ENCODE measurements at regions not wholly inside any gene's neighbourhood (a gene's known extent, or its start where the extent isn't known, plus 50 kb on each side); places are given as distances from the start of the nearest gene placed in this dataset.

GRCh38 chr15:29377161-29377560 is 107.5 kb upstream of the NSMCE3 start:
- POLR2A ChIA-PET: no interaction called here
- no peak overlapping the region for H3K4me3 ChIP-seq
- TF ChIP-seq NPAS2 (CRISPR knock-in tag; IDR thresholded peaks at IDR 0.05; ENCODE audit: borderline replicate concordance) (no peak), ZC3H11A (IDR thresholded peaks at IDR 0.05) (no peak), EP300 (IDR thresholded peaks at IDR 0.05) (no peak), SMC3 (IDR thresholded peaks at IDR 0.05) (no peak)
- ATAC-seq: no peak
- no peaks in the 10 kb centered on the region for H3K9me3 ChIP-seq
- H3K4me2 ChIP-seq: no peak overlapping the region
- CTCF ChIA-PET: interaction anchor here (1.7 kb wide), 1 partner anchor 10 kb away, joined by 7 read pairs; no protein-coding TSS in a partner anchor
- 46% methylated on average over 6 of the region's 6 CpGs for WGBS (ENCODE audit: missing lambda C conversion rate)
- H3K4me1 ChIP-seq: no peaks in the 10 kb centered on the region
- no peak overlapping the region for H3K27ac ChIP-seq
- no peak for FAIRE-seq
- DNase-seq (ENCODE audit: low read depth in 1 of 2, low spot score in 1 of 2): no peak

GRCh38 chr15:29376590-29376989 is 107.0 kb upstream of the NSMCE3 start:
- ChIA-PET POLR2A (no interaction called here), CTCF (interaction anchor here (1.7 kb wide), 1 partner anchor 10 kb away, joined by 7 read pairs; no protein-coding TSS in a partner anchor)
- no peak overlapping the region for H3K4me2 ChIP-seq
- FAIRE-seq (no peak), DNase-seq (ENCODE audit: low read depth in 1 of 2, low spot score in 1 of 2) (no peak), ATAC-seq (0 out of 6 replicates have a peak, but pooled peaks of 1 of the 2 experiments have one; percentile 17)
- TF ChIP-seq PBX3 (IDR thresholded peaks at IDR 0.05) (no peak), FOXS1 (CRISPR knock-in tag; IDR thresholded peaks at IDR 0.05) (no peak), CTCF (IDR thresholded peaks at IDR 0.05) (no peak), EP300 (IDR thresholded peaks at IDR 0.05) (no peak), E2F6 (IDR thresholded peaks at IDR 0.05; ENCODE audit: borderline replicate concordance, low read depth) (no peak), BHLHE40 (IDR thresholded peaks at IDR 0.05; ENCODE audit: low read depth, low read length) (no peak)
- 57% methylated on average over 9 of the region's 9 CpGs for WGBS (ENCODE audit: missing lambda C conversion rate)
- H3K4me1 ChIP-seq: no peaks in the 10 kb centered on the region
- H3K9me3 ChIP-seq: no peaks in the 10 kb centered on the region
- H3K4me3 ChIP-seq: no peak overlapping the region
- H3K27ac ChIP-seq: no peak overlapping the region

GRCh38 chr15:29369261-29369660 is 99.6 kb upstream of the NSMCE3 start:
- ATAC-seq (no peak), FAIRE-seq (no peak), DNase-seq (ENCODE audit: low read depth in 1 of 2, low spot score in 1 of 2) (no peak)
- Histone ChIP-seq H3K27ac (no peak overlapping the region), H3K4me2 (no peak overlapping the region), H3K9me3 (peaks cover 17% of the 10 kb centered on the region), H3K4me1 (no peaks in the 10 kb centered on the region), H3K4me3 (no peak overlapping the region)
- ChIA-PET CTCF (interaction anchor here (0.8 kb wide), 1 partner anchor 229 kb away, joined by 3 read pairs; no protein-coding TSS in a partner anchor), POLR2A (no interaction called here)
- TF ChIP-seq HMGXB4 (CRISPR knock-in tag; IDR thresholded peaks at IDR 0.05; ENCODE audit: borderline replicate concordance) (no peak), JUNB (IDR thresholded peaks at IDR 0.05) (no peak)
- WGBS (ENCODE audit: missing lambda C conversion rate): 19% methylated on average over 3 of the region's 3 CpGs

- POLR2A ChIA-PET: no interaction called here
- WGBS (ENCODE audit: missing lambda C conversion rate): 19% methylated on average over 8 of the region's 8 CpGs
- peaks cover 14% of the 10 kb centered on the region for H3K9me3 ChIP-seq
- H3K4me3 ChIP-seq: no peak overlapping the region
- CTCF ChIA-PET: interaction anchor here (0.9 to 2.1 kb wide), 4 partner anchors 10 to 27 kb away, joined by 3 to 7 read pairs (median 4); no protein-coding TSS in a partner anchor
- no peak overlapping the region for H3K27ac ChIP-seq
- H3K4me1 ChIP-seq: no peaks in the 10 kb centered on the region
- DNase-seq (ENCODE audit: low read depth in 1 of 2, low spot score in 1 of 2) (peak; percentile 29 to 33), ATAC-seq (peak; percentile 88 to 97), FAIRE-seq (peak; percentile 49)
- H3K4me2 ChIP-seq: no peak overlapping the region
- TF ChIP-seq MAFK (IDR thresholded peaks at IDR 0.05; ENCODE audit: partially characterized antibody) (no peak), POLR2AphosphoS2 (conservative IDR thresholded peaks at IDR 0.05; ENCODE audit: low read length) (no peak), USF2 (IDR thresholded peaks at IDR 0.05) (no peak), CTCF (IDR thresholded peaks at IDR 0.05) (peak; percentile 11; the same call in 1 of the 3 replicates), SREBF2 (IDR thresholded peaks at IDR 0.05) (no peak), ELK1 (IDR thresholded peaks at IDR 0.05; ENCODE audit: low read depth, low read length) (no peak), ZFP36 (IDR thresholded peaks at IDR 0.05; ENCODE audit: borderline replicate concordance, partially characterized antibody) (no peak), FOSL2 (IDR thresholded peaks at IDR 0.05) (no peak), FOSL2 (CRISPR knock-in tag; IDR thresholded peaks at IDR 0.05) (0 out of 2 replicates have a peak, but pooled peaks have one; percentile 16)
Measured at GRCh38 chr15:29364426-29365078, 94.9 kb upstream of the NSMCE3 start.
